ENCODE measurements at regions not wholly inside any gene's neighbourhood (a gene's known extent, or its start where the extent isn't known, plus 50 kb on each side); places are given as distances from the start of the nearest gene placed in this dataset.
"Not testable (repeated sequence)": the region's sequence is repeated elsewhere in the genome, so short reads cannot be mapped to it uniquely, and the experiment has no call there.

DNA sequence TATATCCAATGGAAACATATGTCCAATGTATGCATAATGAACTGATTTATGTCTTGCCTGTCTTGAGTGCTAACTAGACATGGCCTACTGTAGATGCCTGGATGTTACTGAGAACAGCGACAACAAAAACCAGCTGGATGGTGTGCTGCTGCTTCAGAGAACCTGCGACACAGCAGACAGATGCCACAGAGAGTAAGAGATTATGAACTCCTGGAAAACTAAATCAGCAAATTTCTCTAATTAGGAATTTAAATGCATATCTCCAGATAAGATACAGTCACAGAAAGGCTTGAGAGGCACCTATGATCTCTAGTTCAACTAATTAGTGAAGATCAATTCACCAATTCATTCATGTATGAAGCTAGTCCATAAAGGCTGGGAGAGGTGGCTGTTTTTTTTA, 1508.0 kb upstream of the TENM4 start:
- in situ Hi-C loops (cut with MboI; ENCODE audit: low sequenced_read_pairs) = no loop called here
- DNase-seq (ENCODE audit: low spot score in 2 of 2) = no peak
- H3K4me1 ChIP-seq = no peaks in the 10 kb centered on the region
- H3K27me3 ChIP-seq (ENCODE audit: low read depth) = no peaks in the 10 kb centered on the region
- H3K9me3 ChIP-seq = no peaks in the 10 kb centered on the region
- no peaks in the 10 kb centered on the region for H3K36me3 ChIP-seq (replicated peaks)
- H3K4me3 ChIP-seq = no peak overlapping the region

DNA sequence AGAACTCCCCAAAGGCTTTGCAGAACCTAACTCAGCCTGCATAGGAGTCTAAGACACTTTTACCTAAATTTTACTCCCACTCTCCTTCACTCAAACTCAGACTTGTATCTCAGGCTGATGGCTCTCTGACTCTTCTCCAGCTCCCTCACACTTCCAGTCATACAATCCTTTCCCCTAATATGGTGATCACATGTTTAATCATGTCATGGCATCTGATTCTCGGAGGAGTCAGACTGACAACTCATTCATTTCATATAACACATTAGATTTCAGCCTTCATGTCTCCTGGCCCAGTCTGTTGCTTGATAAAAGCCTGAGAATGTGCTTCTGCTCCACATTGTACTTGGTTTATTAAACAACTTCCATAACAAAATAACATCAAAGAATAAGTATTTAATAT, 1503.9 kb upstream of the TENM4 start:
- no peaks in the 10 kb centered on the region for H3K36me3 ChIP-seq (replicated peaks)
- no peaks in the 10 kb centered on the region; the same call in 1 of the 2 replicates for H3K27me3 ChIP-seq (ENCODE audit: low read depth)
- no peak overlapping the region for H3K4me3 ChIP-seq
- H3K4me1 ChIP-seq = no peaks in the 10 kb centered on the region
- in situ Hi-C loops (cut with MboI; ENCODE audit: low sequenced_read_pairs) = no loop called here
- DNase-seq (ENCODE audit: low spot score in 2 of 2) = no peak
- H3K9me3 ChIP-seq = no peaks in the 10 kb centered on the region

- H3K9me3 ChIP-seq = no peaks in the 10 kb centered on the region
- no peaks in the 10 kb centered on the region for H3K36me3 ChIP-seq (replicated peaks)
- no peaks in the 10 kb centered on the region for H3K4me1 ChIP-seq
- DNase-seq (ENCODE audit: low spot score in 2 of 2) = no peak
- H3K27me3 ChIP-seq (ENCODE audit: low read depth) = no peaks in the 10 kb centered on the region; the same call in 1 of the 2 replicates
- in situ Hi-C loops (cut with MboI; ENCODE audit: low sequenced_read_pairs) = no loop called here
- no peak overlapping the region for H3K4me3 ChIP-seq
Measured at GRCh38 chr11:80943226-80943625, 1502.4 kb upstream of the TENM4 start.

GRCh38 chr11:80937842-80938241, 1497.0 kb upstream of the TENM4 start:
- no peaks in the 10 kb centered on the region for H3K36me3 ChIP-seq (replicated peaks)
- H3K4me1 ChIP-seq = no peaks in the 10 kb centered on the region
- no peaks in the 10 kb centered on the region for H3K27me3 ChIP-seq (ENCODE audit: low read depth)
- H3K9me3 ChIP-seq = no peaks in the 10 kb centered on the region
- no peak overlapping the region for H3K4me3 ChIP-seq
- in situ Hi-C loops (cut with MboI; ENCODE audit: low sequenced_read_pairs) = no loop called here
- no peak for DNase-seq (ENCODE audit: low spot score in 2 of 2)

- in situ Hi-C loops (cut with MboI; ENCODE audit: low sequenced_read_pairs) = no loop called here
- Histone ChIP-seq H3K36me3 (replicated peaks) (no peaks in the 10 kb centered on the region), H3K4me3 (no peak overlapping the region)
Measured at GRCh38 chr11:80930038-80930437, 1489.2 kb upstream of the TENM4 start.

DNA sequence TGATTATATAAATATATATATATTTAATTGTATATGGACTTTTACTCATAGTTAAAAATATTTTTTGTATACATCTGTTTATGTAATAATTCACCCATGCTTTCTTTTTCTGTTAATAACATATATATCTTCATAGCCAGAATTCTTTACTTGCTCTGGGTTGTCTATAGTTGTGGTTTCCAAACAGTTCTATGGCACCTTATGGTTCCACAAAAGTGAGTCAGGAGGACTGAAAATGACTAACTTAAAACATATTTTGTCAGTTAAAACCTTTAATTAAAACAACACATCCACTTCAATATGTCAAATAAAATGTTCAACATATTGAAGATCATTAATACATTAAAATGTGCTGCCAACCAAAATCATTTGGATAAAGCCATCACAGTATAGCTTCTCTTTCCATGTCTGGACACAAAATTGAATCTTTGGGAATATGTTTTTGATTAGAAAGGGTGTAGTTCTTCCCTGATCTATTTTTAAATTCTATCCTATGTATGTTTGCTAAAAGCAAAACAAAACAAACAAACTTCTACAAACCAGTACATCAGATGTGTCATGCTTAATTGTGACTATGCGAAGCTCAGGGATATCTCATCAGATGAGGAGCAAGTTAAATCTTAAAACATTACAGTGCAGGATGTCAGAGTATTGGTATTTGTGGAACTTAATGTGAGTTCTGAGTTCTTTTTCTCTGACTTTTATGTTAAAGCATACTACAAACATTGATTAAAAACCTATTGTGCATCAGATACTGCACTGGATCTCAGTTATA, 1488.4 kb upstream of the TENM4 start:
- DNase-seq (ENCODE audit: low spot score in 2 of 2) = no peak
- H3K4me1 ChIP-seq = no peaks in the 10 kb centered on the region
- H3K27me3 ChIP-seq (ENCODE audit: low read depth) = no peaks in the 10 kb centered on the region
- in situ Hi-C loops (cut with MboI; ENCODE audit: low sequenced_read_pairs) = no loop called here
- no peak overlapping the region for H3K4me3 ChIP-seq
- H3K9me3 ChIP-seq = no peaks in the 10 kb centered on the region
- H3K36me3 ChIP-seq (replicated peaks) = no peaks in the 10 kb centered on the region

More at GRCh38 chr11:80930038-80930437, 1489.2 kb upstream of the TENM4 start:
- Histone ChIP-seq H3K4me1 (no peaks in the 10 kb centered on the region), H3K9me3 (no peaks in the 10 kb centered on the region), H3K27me3 (ENCODE audit: low read depth) (no peaks in the 10 kb centered on the region)
- no peak for DNase-seq (ENCODE audit: low spot score in 2 of 2)

GRCh38 chr11:80925321-80925720, 1484.5 kb upstream of the TENM4 start:
- Histone ChIP-seq H3K36me3 (replicated peaks) (no peaks in the 10 kb centered on the region), H3K9me3 (no peaks in the 10 kb centered on the region), H3K4me3 (no peak overlapping the region), H3K27me3 (ENCODE audit: low read depth) (no peaks in the 10 kb centered on the region), H3K4me1 (no peaks in the 10 kb centered on the region)
- in situ Hi-C loops (cut with MboI; ENCODE audit: low sequenced_read_pairs) = no loop called here
- DNase-seq (ENCODE audit: low spot score in 2 of 2) = no peak

GRCh38 chr11:80921310-80921709, 1480.5 kb upstream of the TENM4 start:
- H3K27me3 ChIP-seq (ENCODE audit: low read depth); H3K4me1 ChIP-seq; in situ Hi-C loops (cut with MboI; ENCODE audit: low sequenced_read_pairs); H3K9me3 ChIP-seq; H3K4me3 ChIP-seq; H3K36me3 ChIP-seq (replicated peaks); DNase-seq (ENCODE audit: low spot score in 2 of 2): not testable (repeated sequence)

GRCh38 chr11:80916173-80916798, 1475.5 kb upstream of the TENM4 start:
- no peak for DNase-seq (ENCODE audit: low spot score in 2 of 2)
- Histone ChIP-seq H3K4me1 (no peaks in the 10 kb centered on the region), H3K36me3 (replicated peaks) (no peaks in the 10 kb centered on the region), H3K27me3 (ENCODE audit: low read depth) (no peaks in the 10 kb centered on the region), H3K4me3 (no peak overlapping the region), H3K9me3 (no peaks in the 10 kb centered on the region)
- in situ Hi-C loops (cut with MboI; ENCODE audit: low sequenced_read_pairs) = no loop called here

DNA sequence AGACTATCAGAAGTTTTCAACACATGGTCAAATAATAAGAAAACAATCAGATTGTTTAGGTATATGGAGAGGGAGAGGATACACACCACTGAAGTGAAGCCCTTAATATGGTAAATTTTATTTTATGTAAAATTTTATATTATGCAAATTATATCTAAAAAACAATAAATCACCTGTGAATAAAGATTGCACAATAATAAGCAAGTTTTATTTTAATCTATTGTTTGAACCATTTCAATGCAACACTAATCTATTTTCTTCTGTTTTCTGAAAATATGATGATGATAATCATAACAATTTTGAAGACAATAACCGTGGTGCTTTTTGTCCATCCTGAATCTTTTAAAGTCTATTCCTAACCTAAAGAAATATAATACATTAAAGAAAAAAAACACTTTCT, 1473.5 kb upstream of the TENM4 start:
- no peaks in the 10 kb centered on the region for H3K9me3 ChIP-seq
- in situ Hi-C loops (cut with MboI; ENCODE audit: low sequenced_read_pairs) = no loop called here
- H3K36me3 ChIP-seq (replicated peaks) = no peaks in the 10 kb centered on the region
- H3K4me1 ChIP-seq = no peaks in the 10 kb centered on the region
- no peak for DNase-seq (ENCODE audit: low spot score in 2 of 2)
- no peak overlapping the region for H3K4me3 ChIP-seq
- no peaks in the 10 kb centered on the region for H3K27me3 ChIP-seq (ENCODE audit: low read depth)

DNA sequence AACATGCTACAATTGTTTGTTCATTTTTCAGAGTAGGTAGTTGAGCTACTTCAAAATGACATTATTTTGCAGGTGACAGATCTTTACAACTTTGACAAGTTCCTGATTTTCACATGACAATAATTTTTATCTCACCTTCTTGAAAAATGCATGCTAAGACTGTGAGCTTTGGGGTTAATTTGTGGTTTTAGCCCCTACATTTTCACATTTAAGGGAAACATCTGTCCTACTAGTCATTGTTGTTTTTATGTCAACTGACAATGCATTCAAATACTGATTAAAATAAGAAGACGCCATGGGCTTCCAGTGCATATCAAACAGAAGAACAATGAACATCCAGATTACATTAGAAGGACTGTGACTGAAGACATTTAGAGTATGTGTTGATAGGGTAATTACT, 1470.8 kb upstream of the TENM4 start:
- Histone ChIP-seq H3K4me3 (no peak overlapping the region), H3K27me3 (ENCODE audit: low read depth) (no peaks in the 10 kb centered on the region), H3K9me3 (no peaks in the 10 kb centered on the region), H3K4me1 (no peaks in the 10 kb centered on the region), H3K36me3 (replicated peaks) (no peaks in the 10 kb centered on the region)
- in situ Hi-C loops (cut with MboI; ENCODE audit: low sequenced_read_pairs) = no loop called here
- no peak for DNase-seq (ENCODE audit: low spot score in 2 of 2)

GRCh38 chr11:80900265-80900664, 1459.4 kb upstream of the TENM4 start:
- Histone ChIP-seq H3K36me3 (replicated peaks) (no peaks in the 10 kb centered on the region), H3K4me3 (no peak overlapping the region), H3K4me1 (no peaks in the 10 kb centered on the region), H3K27me3 (ENCODE audit: low read depth) (no peaks in the 10 kb centered on the region), H3K9me3 (no peaks in the 10 kb centered on the region)
- in situ Hi-C loops (cut with MboI; ENCODE audit: low sequenced_read_pairs) = no loop called here
- DNase-seq (ENCODE audit: low spot score in 2 of 2) = no peak

DNA sequence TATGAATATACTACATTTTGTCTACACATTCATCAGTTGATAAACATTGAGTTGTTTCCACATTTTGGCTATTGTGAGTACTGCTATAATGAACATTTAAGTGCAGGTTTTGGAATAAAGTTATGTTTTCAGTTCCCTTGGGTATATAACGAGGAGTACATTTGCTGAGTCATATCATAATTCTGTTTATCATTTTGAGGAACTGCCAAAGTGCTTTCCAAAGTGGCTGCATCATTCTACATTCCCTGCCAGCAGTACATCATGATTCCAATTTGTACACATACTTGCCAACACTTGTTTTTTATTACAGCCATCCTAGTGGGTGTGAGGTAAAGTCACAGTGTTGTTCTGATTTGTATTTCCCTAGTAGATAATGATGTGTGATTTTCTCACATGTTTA, 1458.6 kb upstream of the TENM4 start:
- H3K4me3 ChIP-seq = no peak overlapping the region
- H3K9me3 ChIP-seq = no peaks in the 10 kb centered on the region
- no peaks in the 10 kb centered on the region for H3K36me3 ChIP-seq (replicated peaks)
- no peaks in the 10 kb centered on the region for H3K27me3 ChIP-seq (ENCODE audit: low read depth)
- no peak for DNase-seq (ENCODE audit: low spot score in 2 of 2)
- H3K4me1 ChIP-seq = no peaks in the 10 kb centered on the region
- in situ Hi-C loops (cut with MboI; ENCODE audit: low sequenced_read_pairs) = no loop called here

- H3K9me3 ChIP-seq = no peaks in the 10 kb centered on the region
- no peak overlapping the region for H3K4me3 ChIP-seq
- in situ Hi-C loops (cut with MboI; ENCODE audit: low sequenced_read_pairs) = no loop called here
- H3K27me3 ChIP-seq (ENCODE audit: low read depth) = no peaks in the 10 kb centered on the region
- H3K36me3 ChIP-seq (replicated peaks) = no peaks in the 10 kb centered on the region
- H3K4me1 ChIP-seq = no peaks in the 10 kb centered on the region
- no peak for DNase-seq (ENCODE audit: low spot score in 2 of 2)
Measured at GRCh38 chr11:80898910-80899309, 1458.1 kb upstream of the TENM4 start.

Measured in HAP-1 (cell line).